GM12878 (cell line): ENCODE measurements at regions not wholly inside any gene's neighbourhood (a gene's known extent, or its start where the extent isn't known, plus 50 kb on each side); places are given as distances from the start of the nearest gene placed in this dataset.

Experiments
- ATAC-seq: fragments of 200-7000 bp; cut with Tn5 transposase; 3 replicates; pipeline ENCODE4 v1.9.1; 2020; ENCODE audit warnings: mild to moderate bottlenecking, moderate library complexity
- BruUV-seq: library from RNA; stranded (reverse); fragments of 400-500 nt; replicated peaks from 2 replicates; lab custom pipeline; 2021; lab: Mats Ljungman, UMichigan
- CTCF ChIA-PET: fragments of 300-600 bp; sonication (Branson Sonifier 250); formaldehyde crosslinking; extraction: SDS; loops from one replicate; lab custom pipeline; 2021; ENCODE audit warnings: inconsistent platforms; lab: Yijun Ruan, JAX
- POLR2A ChIA-PET: fragments of 350-600 bp; formaldehyde crosslinking; extraction: SDS; loops from one replicate; lab custom pipeline; 2021; ENCODE audit warnings: inconsistent platforms; lab: Charles Lee
- RAD21 ChIA-PET: fragments of 300-600 bp; sonication (Branson Sonifier 250); formaldehyde crosslinking; loops from one replicate; lab custom pipeline; 2023; ENCODE audit warnings: antibody characterized with exemption; ENCODE audit not compliant: unreplicated experiment; lab: Charles Lee
- SMC1A ChIA-PET: fragments of 300-600 bp; sonication (Branson Sonifier 250); formaldehyde crosslinking; loops from one replicate; lab custom pipeline; 2023; ENCODE audit not compliant: unreplicated experiment, uncharacterized antibody; lab: Charles Lee
- DNase-seq: peaks from one replicate; pipeline ENCODE4 v3.0.0-alpha.2; 2011; ENCODE audit warnings: low read depth, low spot score
- FAIRE-seq: peaks from 3 replicates; lab custom pipeline; 2011; peaks lifted over from hg19 to GRCh38; lab: Jason Lieb, UNC
- H2AFZ ChIP-seq: 2 replicates; pipeline ENCODE4 v1.6.0; 2011; ENCODE audit warnings: low read depth, low read length, control low read depth; ENCODE audit not compliant: control insufficient read depth
- H3K27ac ChIP-seq: 2 replicates; pipeline ENCODE4 v1.5.1; 2011; ENCODE audit warnings: control low read depth; ENCODE audit not compliant: control insufficient read depth, insufficient read depth
- H3K27me3 ChIP-seq, 2 experiments: replicated peaks in 1 of 2; 2 replicates each; pipeline versions ENCODE4 v1.6.0 to v1.6.1; 2011; ENCODE audit warnings: low read length in 1 of 2; ENCODE audit not compliant: control insufficient read depth in 2 of 2, insufficient read depth in 2 of 2
- H3K36me3 ChIP-seq, 2 experiments: 2 replicates each; pipeline ENCODE4 v1.5.1; 2011; ENCODE audit warnings: low read length in 1 of 2; ENCODE audit not compliant: control insufficient read depth in 2 of 2, insufficient read depth in 2 of 2
- H3K4me1 ChIP-seq: 2 replicates; pipeline ENCODE4 v1.6.1; 2011; ENCODE audit warnings: mild to moderate bottlenecking, low read length, moderate library complexity, mixed read lengths; ENCODE audit not compliant: control insufficient read depth, insufficient read depth
- H3K4me2 ChIP-seq: 2 replicates; pipeline ENCODE4 v1.6.0; 2011; ENCODE audit warnings: control low read depth; ENCODE audit not compliant: control insufficient read depth, insufficient read depth
- H3K4me3 ChIP-seq: fragments of 200-600 bp; sonication (generic); 2 replicates; pipeline ENCODE4 v1.5.1; 2016
- H3K79me2 ChIP-seq: 2 replicates; pipeline ENCODE4 v1.6.0; 2011; ENCODE audit warnings: low read length; ENCODE audit not compliant: control insufficient read depth, insufficient read depth
- H3K9ac ChIP-seq: 2 replicates; pipeline ENCODE4 v1.8.0; 2011; ENCODE audit warnings: low read length, control low read depth, mixed read lengths; ENCODE audit not compliant: control insufficient read depth, insufficient read depth
- H3K9me3 ChIP-seq: replicated peaks from 3 replicates; pipeline ENCODE4 v1.5.1; 2011; ENCODE audit warnings: mild to moderate bottlenecking, low read length; ENCODE audit not compliant: control insufficient read depth, insufficient read depth
- H4K20me1 ChIP-seq: 2 replicates; pipeline ENCODE4 v1.6.0; 2011; ENCODE audit not compliant: control insufficient read depth, insufficient read depth
- CEBPB ChIP-seq, 2 experiments: fragments of 150-350 bp in 1 of 2; IDR thresholded peaks; 2 replicates each; pipeline ENCODE4 v1.6.1; 2012 to 2014; ENCODE audit warnings: low read depth in 2 of 2, low read length in 2 of 2, borderline replicate concordance in 1 of 2, inconsistent platforms in 1 of 2
- CREM ChIP-seq: IDR thresholded peaks from 2 replicates; pipeline ENCODE4 v1.6.1; 2014; ENCODE audit warnings: antibody characterized with exemption, low read depth
- EP300 ChIP-seq, 2 experiments: fragments of 150-350 bp in 1 of 2; IDR thresholded peaks; 2 replicates each; pipeline ENCODE4 v1.6.1; 2011 to 2012; ENCODE audit warnings: low read depth in 2 of 2, low read length in 2 of 2, borderline replicate concordance in 1 of 2, improper control_type of control experiment in 1 of 2, inconsistent platforms in 1 of 2; ENCODE audit not compliant: control insufficient read depth in 1 of 2
- ETV6 ChIP-seq, 2 experiments: fragments of 450-650 bp in 1 of 2; IDR thresholded peaks in 1 of 2; conservative IDR thresholded peaks in 1 of 2; 2 replicates each; pipeline ENCODE4 v1.6.1; 2014; ENCODE audit warnings: antibody characterized with exemption in 1 of 2, borderline replicate concordance in 1 of 2, low read depth in 1 of 2, mild to moderate bottlenecking in 1 of 2, moderate library complexity in 1 of 2
- SMAD1 ChIP-seq: fragments of 450-650 bp; IDR thresholded peaks from 2 replicates; pipeline ENCODE4 v1.6.1; 2018; ENCODE audit warnings: mild to moderate bottlenecking, low read depth; ENCODE audit not compliant: partially characterized antibody
- STAT1 ChIP-seq: fragments of 450-650 bp; conservative IDR thresholded peaks from 2 replicates; pipeline ENCODE4 v1.6.1; 2014; ENCODE audit warnings: antibody characterized with exemption, mild to moderate bottlenecking
- WGBS: methylation state at CpG from one replicate; pipeline ENCODE4 v1.1.6; 2016; ENCODE audit warnings: low lambda C conversion rate; ENCODE audit not compliant: insufficient replicate concordance, insufficient coverage; ENCODE audit errors: missing lambda C conversion rate; 5-methylcytosine and 5-hydroxymethylcytosine counted together
- in situ Hi-C: fragments of 300-500 bp; cut with MboI; formaldehyde crosslinking; loops from 9 replicates; pipeline ENCODE4 v1.14.3; 2018; ENCODE audit warnings: mixed read lengths
- intact Hi-C: fragments of 100-400 bp; cut with micrococcal nuclease; formaldehyde crosslinking; loops from one replicate; pipeline ENCODE4 v1.14.2; 2022; ENCODE audit not compliant: unreplicated experiment
- TF ChIP-seq, protein P1 (sequence below): IDR thresholded peaks from 2 replicates; pipeline ENCODE4 v1.6.1; 2011; ENCODE audit warnings: low read depth, low read length, improper control_type of control experiment, borderline replicate concordance

DNA sequence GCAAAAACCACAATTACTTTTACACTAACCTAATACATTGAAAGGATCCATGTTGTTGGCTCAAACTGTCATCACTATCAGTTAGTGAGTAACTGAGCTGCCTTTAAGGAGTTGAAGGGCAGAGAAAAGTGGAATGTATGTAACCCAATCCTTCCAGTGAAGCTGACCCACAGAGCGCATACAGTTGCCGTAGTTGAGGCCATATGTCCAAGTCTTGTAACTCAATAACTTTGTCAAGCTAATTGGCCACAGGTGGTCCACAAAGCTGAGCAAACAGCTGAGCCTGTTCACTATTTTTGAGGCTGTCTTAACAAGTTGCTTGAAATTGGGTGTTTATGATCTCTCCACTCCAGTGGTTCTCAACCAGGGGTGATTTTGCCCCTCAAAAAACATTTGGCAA lies 169.0 kb upstream of the SLC24A5 start:
- SMC1A ChIA-PET: no interaction called here
- Histone ChIP-seq H2AFZ (no peak overlapping the region), H3K4me1 (no peaks in the 10 kb centered on the region), H3K27me3 (peaks cover 0 to 1% of the 10 kb centered on the region in 2 experiments; a peak in 2 of 4 replicates), H3K79me2 (no peaks in the 10 kb centered on the region), H4K20me1 (no peaks in the 10 kb centered on the region), H3K36me3 (no peaks in the 10 kb centered on the region), H3K4me3 (no peak overlapping the region), H3K4me2 (no peak overlapping the region), H3K9ac (no peak overlapping the region), H3K27ac (no peak overlapping the region), H3K9me3 (no peaks in the 10 kb centered on the region)
- BruUV-seq: no TSS peak
- DNase-seq (no peak), ATAC-seq (no peak), FAIRE-seq (no peak)
- RAD21 ChIA-PET: no interaction called here
- 70% methylated on average over 2 of the region's 2 CpGs for WGBS
- TF ChIP-seq, protein P1, sequence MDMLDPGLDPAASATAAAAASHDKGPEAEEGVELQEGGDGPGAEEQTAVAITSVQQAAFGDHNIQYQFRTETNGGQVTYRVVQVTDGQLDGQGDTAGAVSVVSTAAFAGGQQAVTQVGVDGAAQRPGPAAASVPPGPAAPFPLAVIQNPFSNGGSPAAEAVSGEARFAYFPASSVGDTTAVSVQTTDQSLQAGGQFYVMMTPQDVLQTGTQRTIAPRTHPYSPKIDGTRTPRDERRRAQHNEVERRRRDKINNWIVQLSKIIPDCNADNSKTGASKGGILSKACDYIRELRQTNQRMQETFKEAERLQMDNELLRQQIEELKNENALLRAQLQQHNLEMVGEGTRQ: no peak
- TF ChIP-seq STAT1 (no peak), EP300 (IDR thresholded peaks at IDR 0.05; ENCODE audit: borderline replicate concordance in 1 of 2, control insufficient read depth in 1 of 2, low read depth in 2 of 2, low read length in 2 of 2) (no peak), SMAD1 (no peak), ETV6 (conservative IDR thresholded peaks at IDR 0.05 in 1 of 2, IDR thresholded peaks at IDR 0.05 in 1 of 2; ENCODE audit: borderline replicate concordance in 1 of 2, low read depth in 1 of 2) (no peak), CREM (no peak), CEBPB (IDR thresholded peaks at IDR 0.05; ENCODE audit: borderline replicate concordance in 1 of 2, low read depth in 2 of 2, low read length in 2 of 2) (no peak)
- intact Hi-C loops (no loop called here), in situ Hi-C loops (no loop called here)
- POLR2A ChIA-PET: no interaction called here
- CTCF ChIA-PET: no interaction called here
